ENCODE measurements at regions not wholly inside any gene's neighbourhood (a gene's known extent, or its start where the extent isn't known, plus 50 kb on each side); places are given as distances from the start of the nearest gene placed in this dataset.

- Mint-ChIP-seq H3K27me3 (peaks cover 0 to 8% (median 2%) of the 10 kb centered on the region in 5 donors), H3K36me3 (no peaks in the 10 kb centered on the region), H3K4me1 (no peaks in the 10 kb centered on the region), H3K27ac (no peak overlapping the region), H3K4me3 (no peak overlapping the region), H3K9me3 (peaks cover 0 to 3% (median 0%) of the 10 kb centered on the region in 9 donors)
- POLR2A ChIA-PET: no interaction called here
- DNase-seq (no peak), ATAC-seq (no peak)
These were observed 370.1 kb upstream of the ZFHX3 start for GRCh38 chr16:73418051-73418450.

DNA sequence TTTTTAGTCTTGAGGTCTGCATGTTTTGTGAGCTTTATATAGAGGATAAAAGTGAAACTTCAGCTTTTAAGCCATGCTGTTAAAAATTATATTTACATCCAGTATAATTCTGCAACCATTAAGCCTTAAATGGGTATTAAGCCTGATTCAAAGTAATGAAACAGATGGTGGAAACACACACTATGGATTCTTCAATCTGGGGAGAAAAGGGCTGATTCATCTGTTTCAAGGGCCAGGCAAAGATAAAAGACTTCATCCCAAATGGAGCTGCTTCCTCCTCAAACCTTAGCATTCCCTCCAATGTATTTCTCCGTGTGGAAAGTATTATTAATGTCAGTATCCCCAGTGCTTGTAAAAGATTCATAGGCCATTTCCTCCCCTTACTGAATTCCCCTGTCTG lies 367.4 kb upstream of the ZFHX3 start:
- Mint-ChIP-seq H3K9me3 (peaks cover 0 to 3% (median 0%) of the 10 kb centered on the region in 9 donors), H3K36me3 (no peaks in the 10 kb centered on the region), H3K4me3 (no peak overlapping the region), H3K27me3 (peaks cover 0 to 2% (median 0%) of the 10 kb centered on the region in 5 donors), H3K27ac (no peak overlapping the region), H3K4me1 (no peaks in the 10 kb centered on the region)
- ATAC-seq (no peak), DNase-seq (no peak)
- POLR2A ChIA-PET: no interaction called here

DNA sequence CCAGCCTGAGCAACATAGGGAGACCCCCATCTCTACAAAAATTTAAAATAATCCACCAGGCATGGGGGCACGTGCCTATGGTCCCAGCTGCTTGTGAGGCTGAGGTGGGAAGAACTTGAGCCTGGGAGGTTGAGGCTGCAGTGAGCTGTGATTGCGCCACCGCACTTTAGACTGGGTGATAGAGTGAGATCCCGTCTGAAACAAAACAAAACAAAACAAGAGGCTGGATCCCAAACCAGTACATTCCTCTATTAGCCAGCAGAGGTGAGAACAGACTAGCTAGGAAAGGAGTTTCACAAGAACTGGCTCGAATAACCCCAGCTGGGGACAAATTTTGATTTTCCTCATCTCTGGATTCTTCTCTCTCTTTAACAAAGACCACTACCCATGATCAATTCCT lies 366.7 kb upstream of the ZFHX3 start:
- H3K27me3 Mint-ChIP-seq: peaks cover 0 to 3% (median under 1%) of the 10 kb centered on the region in 5 donors
- DNase-seq: no peak
- H3K36me3 Mint-ChIP-seq: no peaks in the 10 kb centered on the region
- H3K27ac Mint-ChIP-seq: no peak overlapping the region
- ATAC-seq: no peak
- POLR2A ChIA-PET: no interaction called here
- no peak overlapping the region for H3K4me3 Mint-ChIP-seq
- peaks cover 0 to 5% (median 0%) of the 10 kb centered on the region in 9 donors for H3K9me3 Mint-ChIP-seq
- no peaks in the 10 kb centered on the region for H3K4me1 Mint-ChIP-seq

DNA sequence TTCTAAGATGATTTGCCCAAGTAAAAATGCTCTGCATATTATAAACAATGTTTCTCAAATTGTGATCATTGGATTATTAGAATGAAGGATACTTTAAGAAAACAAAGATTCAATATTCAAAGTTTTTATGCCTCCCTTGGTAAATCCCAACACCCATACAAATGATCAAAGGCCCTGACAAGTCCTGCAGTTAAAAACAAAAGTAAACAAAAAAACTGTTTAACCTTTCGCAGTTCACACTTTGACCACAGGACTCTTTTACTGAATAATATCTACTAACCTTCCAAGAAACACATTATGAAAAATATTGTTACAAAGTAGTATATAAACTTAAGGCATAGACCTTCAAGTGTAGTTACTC lies 365.9 kb upstream of the ZFHX3 start:
- H3K27me3 Mint-ChIP-seq: peaks cover 0 to 5% (median 3%) of the 10 kb centered on the region in 5 donors
- H3K4me3 Mint-ChIP-seq: no peak overlapping the region
- POLR2A ChIA-PET: no interaction called here
- ATAC-seq (no peak), DNase-seq (no peak)
- no peaks in the 10 kb centered on the region for H3K36me3 Mint-ChIP-seq
- H3K9me3 Mint-ChIP-seq: peaks cover 0 to 10% (median 0%) of the 10 kb centered on the region in 9 donors
- no peak overlapping the region for H3K27ac Mint-ChIP-seq
- H3K4me1 Mint-ChIP-seq: no peaks in the 10 kb centered on the region

GRCh38 chr16:73413091-73413829 lies 365.3 kb upstream of the ZFHX3 start:
- H3K4me1 Mint-ChIP-seq: no peaks in the 10 kb centered on the region
- H3K27me3 Mint-ChIP-seq: peaks cover 0 to 5% (median 3%) of the 10 kb centered on the region in 5 donors
- POLR2A ChIA-PET: no interaction called here
- DNase-seq (no peak), ATAC-seq (no peak)
- no peak overlapping the region for H3K27ac Mint-ChIP-seq
- H3K36me3 Mint-ChIP-seq: no peaks in the 10 kb centered on the region
- no peak overlapping the region for H3K4me3 Mint-ChIP-seq
- peaks cover 0 to 10% (median 0%) of the 10 kb centered on the region in 9 donors for H3K9me3 Mint-ChIP-seq

GRCh38 chr16:73412416-73412815 lies 364.5 kb upstream of the ZFHX3 start:
- H3K27me3 Mint-ChIP-seq: peaks cover 0 to 5% (median 3%) of the 10 kb centered on the region in 5 donors
- POLR2A ChIA-PET: no interaction called here
- no peak for ATAC-seq
- no peaks in the 10 kb centered on the region for H3K36me3 Mint-ChIP-seq
- no peaks in the 10 kb centered on the region for H3K4me1 Mint-ChIP-seq
- no peak overlapping the region for H3K4me3 Mint-ChIP-seq
- DNase-seq: no peak
- no peak overlapping the region for H3K27ac Mint-ChIP-seq
- H3K9me3 Mint-ChIP-seq: peaks cover 0 to 10% (median 0%) of the 10 kb centered on the region in 9 donors

DNA sequence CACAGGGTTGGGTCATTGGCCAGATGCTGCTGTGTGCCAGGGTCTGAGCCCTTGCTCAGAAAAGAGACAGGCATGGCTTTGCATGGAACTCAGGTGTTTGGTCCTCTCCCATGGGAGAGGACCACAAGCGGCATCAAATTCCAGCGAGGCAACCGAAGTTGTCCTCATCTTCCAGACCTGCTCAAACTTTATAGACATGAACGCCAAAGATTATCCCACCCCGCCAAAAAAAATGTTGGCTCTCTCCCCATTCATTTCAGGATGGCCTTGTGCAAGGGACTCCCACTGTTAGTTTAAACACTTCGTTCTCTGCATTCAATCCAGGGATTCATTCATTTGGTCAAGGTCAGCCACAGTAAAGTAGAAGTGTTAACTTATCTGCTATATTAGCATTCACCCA lies 360.8 kb upstream of the ZFHX3 start:
- Mint-ChIP-seq H3K9me3 (peaks cover 0 to 10% (median 0%) of the 10 kb centered on the region in 9 donors), H3K4me1 (no peaks in the 10 kb centered on the region), H3K27me3 (peaks cover 0 to 5% (median 3%) of the 10 kb centered on the region in 5 donors), H3K27ac (no peak overlapping the region), H3K4me3 (no peak overlapping the region), H3K36me3 (no peaks in the 10 kb centered on the region)
- no peak for ATAC-seq
- POLR2A ChIA-PET: no interaction called here
- DNase-seq: no peak

DNA sequence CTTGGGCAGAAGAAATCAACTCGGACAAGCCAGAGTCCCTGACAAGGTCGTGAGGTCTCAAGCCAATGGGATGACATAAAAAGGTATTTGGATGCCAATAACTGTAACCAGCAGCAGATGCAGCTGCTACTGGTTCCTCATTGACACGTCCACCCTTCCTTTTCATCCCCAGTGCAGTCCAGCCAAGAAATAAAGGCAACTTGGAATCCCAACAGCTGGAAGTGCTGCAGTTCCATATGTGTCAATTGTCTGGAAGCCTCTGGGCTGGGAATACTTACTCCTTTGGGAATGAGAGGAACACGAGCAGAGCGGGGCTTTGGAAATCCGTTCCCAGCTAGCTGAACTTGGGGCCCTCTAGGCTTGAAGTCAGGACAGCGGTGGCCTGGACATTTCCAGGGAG lies 360.4 kb upstream of the ZFHX3 start:
- Mint-ChIP-seq H3K4me1 (no peaks in the 10 kb centered on the region), H3K9me3 (peaks cover 0 to 10% (median 0%) of the 10 kb centered on the region in 9 donors), H3K36me3 (no peaks in the 10 kb centered on the region), H3K27me3 (peaks cover 0 to 5% (median 3%) of the 10 kb centered on the region in 5 donors), H3K27ac (no peak overlapping the region), H3K4me3 (no peak overlapping the region)
- POLR2A ChIA-PET: no interaction called here
- no peak for DNase-seq
- ATAC-seq: no peak

DNA sequence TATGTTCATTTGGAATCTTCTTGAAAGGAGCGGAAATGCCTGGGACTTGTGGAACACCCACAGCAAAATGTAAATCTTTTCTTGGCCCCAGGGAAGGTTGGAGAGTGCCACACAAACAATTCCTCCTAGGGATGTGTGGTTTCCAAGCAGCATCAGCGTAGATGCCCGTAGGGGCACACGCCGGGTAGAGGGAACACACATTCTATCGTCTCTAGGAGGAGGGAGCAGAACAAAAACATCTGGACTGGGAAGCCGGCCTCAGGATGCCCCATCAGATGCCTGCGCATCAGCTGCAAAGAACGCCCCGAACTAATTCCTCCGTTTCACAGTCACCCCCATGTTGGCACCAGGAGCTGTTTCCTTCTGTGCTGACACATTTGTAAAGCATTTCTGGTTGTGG lies 357.9 kb upstream of the ZFHX3 start:
- Mint-ChIP-seq H3K4me3 (no peak overlapping the region), H3K27ac (no peak overlapping the region), H3K27me3 (peaks cover 0 to 10% (median 3%) of the 10 kb centered on the region in 5 donors), H3K4me1 (peaks cover 0 to 2% (median 0%) of the 10 kb centered on the region in 4 donors), H3K9me3 (peaks cover 0 to 10% (median 0%) of the 10 kb centered on the region in 9 donors), H3K36me3 (no peaks in the 10 kb centered on the region)
- no peak for DNase-seq
- POLR2A ChIA-PET: no interaction called here
- ATAC-seq: no peak

DNA sequence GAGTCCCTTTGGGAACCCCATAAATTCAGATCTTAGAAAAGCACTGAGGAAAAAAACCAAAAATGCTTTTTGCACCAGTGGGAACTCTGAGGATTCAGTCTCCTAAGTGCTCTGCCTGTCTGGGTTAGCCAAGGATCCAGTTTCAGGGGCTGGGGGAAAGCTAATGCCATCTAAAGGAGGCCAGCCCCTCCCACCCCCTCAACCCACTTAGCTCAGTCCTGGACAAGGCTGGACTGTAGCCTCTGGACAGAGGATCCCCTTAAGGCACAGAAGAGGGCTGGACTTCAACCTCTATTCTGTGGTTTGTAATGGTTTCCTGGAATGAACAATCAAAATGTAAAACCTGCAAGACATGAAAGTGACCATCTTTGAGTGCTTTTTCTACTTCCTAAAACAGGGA lies 356.1 kb upstream of the ZFHX3 start:
- Mint-ChIP-seq H3K27ac (no peak overlapping the region), H3K4me3 (no peak overlapping the region), H3K27me3 (peaks cover 0 to 7% (median 0%) of the 10 kb centered on the region in 5 donors), H3K9me3 (peaks cover 0 to 3% (median 0%) of the 10 kb centered on the region in 9 donors), H3K4me1 (peaks cover 0 to 2% (median 0%) of the 10 kb centered on the region in 4 donors), H3K36me3 (no peaks in the 10 kb centered on the region)
- POLR2A ChIA-PET: no interaction called here
- DNase-seq (no peak), ATAC-seq (no peak)

DNA sequence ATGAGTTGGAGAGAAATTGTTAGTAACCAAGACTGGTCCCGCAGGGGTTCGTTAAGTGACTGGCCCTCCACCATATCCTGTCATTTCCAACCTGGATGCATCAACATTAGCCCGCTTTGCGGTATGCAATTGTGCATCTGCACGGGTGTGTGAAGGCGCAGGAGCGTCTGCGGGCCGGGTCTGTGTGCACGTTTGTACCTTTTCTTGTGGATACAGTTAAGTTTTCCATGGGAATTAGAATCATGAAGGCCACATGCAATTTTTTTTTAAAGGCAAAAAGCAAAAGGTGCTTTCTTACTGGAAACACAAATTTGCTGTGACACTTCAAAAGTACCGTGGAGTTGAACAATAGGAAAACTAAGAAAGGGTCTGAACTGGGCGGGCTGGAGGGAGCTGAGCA lies 355.4 kb upstream of the ZFHX3 start:
- Mint-ChIP-seq H3K27me3 (peaks cover 0 to 7% (median 0%) of the 10 kb centered on the region in 5 donors), H3K36me3 (no peaks in the 10 kb centered on the region), H3K9me3 (peaks cover 0 to 3% (median 0%) of the 10 kb centered on the region in 9 donors), H3K4me1 (peaks cover 0 to 2% (median 0%) of the 10 kb centered on the region in 4 donors), H3K4me3 (no peak overlapping the region), H3K27ac (no peak overlapping the region)
- DNase-seq (no peak), ATAC-seq (no peak)
- POLR2A ChIA-PET: no interaction called here

GRCh38 chr16:73400951-73401350 lies 353.0 kb upstream of the ZFHX3 start:
- peaks cover 0 to 12% (median 1%) of the 10 kb centered on the region in 5 donors for H3K27me3 Mint-ChIP-seq

DNA sequence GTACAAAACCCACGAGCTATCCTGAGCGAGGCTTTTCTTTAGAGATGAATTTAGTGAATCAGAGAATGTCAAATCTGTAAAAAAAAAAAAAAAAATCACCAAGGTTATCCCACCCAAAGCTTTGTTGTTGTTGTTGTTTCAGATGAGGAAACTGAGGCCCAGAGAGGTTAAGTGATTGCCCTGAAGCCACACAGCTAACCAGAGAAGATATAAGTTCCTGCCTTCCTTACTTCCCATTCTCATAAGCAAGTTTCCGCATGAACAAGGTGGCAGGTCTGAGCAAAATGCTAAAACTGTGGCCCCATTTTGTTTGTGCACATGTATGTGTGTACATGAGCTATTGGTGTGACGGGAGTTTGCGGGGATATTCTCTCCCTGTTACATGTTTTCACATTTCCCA lies 352.1 kb upstream of the ZFHX3 start:
- Mint-ChIP-seq H3K9me3 (peaks cover 0 to 13% (median 0%) of the 10 kb centered on the region in 9 donors), H3K4me1 (peaks cover 0 to 5% (median 0%) of the 10 kb centered on the region in 4 donors), H3K27me3 (peaks cover 0 to 12% (median 1%) of the 10 kb centered on the region in 5 donors), H3K27ac (no peak overlapping the region), H3K4me3 (no peak overlapping the region), H3K36me3 (no peaks in the 10 kb centered on the region)
- DNase-seq (no peak), ATAC-seq (no peak)
- POLR2A ChIA-PET: no interaction called here

More at GRCh38 chr16:73400951-73401350, 353.0 kb upstream of the ZFHX3 start:
- H3K4me1 Mint-ChIP-seq: peaks cover 0 to 5% (median 0%) of the 10 kb centered on the region in 4 donors
- no peak overlapping the region for H3K27ac Mint-ChIP-seq
- no peak for DNase-seq
- POLR2A ChIA-PET: no interaction called here
- no peak for ATAC-seq
- H3K9me3 Mint-ChIP-seq: peaks cover 0 to 13% (median 0%) of the 10 kb centered on the region in 9 donors
- H3K36me3 Mint-ChIP-seq: no peaks in the 10 kb centered on the region
- no peak overlapping the region for H3K4me3 Mint-ChIP-seq

- Mint-ChIP-seq H3K4me1 (peaks cover 0 to 5% (median 0%) of the 10 kb centered on the region in 4 donors), H3K36me3 (no peaks in the 10 kb centered on the region), H3K27me3 (peaks cover 0 to 12% (median 1%) of the 10 kb centered on the region in 5 donors), H3K4me3 (no peak overlapping the region), H3K9me3 (peaks cover 0 to 13% (median 0%) of the 10 kb centered on the region in 9 donors), H3K27ac (no peak overlapping the region)
- ATAC-seq (no peak), DNase-seq (no peak)
- POLR2A ChIA-PET: no interaction called here
These were observed 351.6 kb upstream of the ZFHX3 start for GRCh38 chr16:73399486-73399885.

All from naive thymus-derived CD8-positive, alpha-beta T cell (primary cell).